OCI-LY7 (cell line): ENCODE measurements at regions not wholly inside any gene's neighbourhood (a gene's known extent, or its start where the extent isn't known, plus 50 kb on each side); places are given as distances from the start of the nearest gene placed in this dataset.

Experiments used
- BruUV-seq: library from RNA; stranded (reverse); fragments of 400-500 nt; replicated peaks from 2 replicates; lab custom pipeline; 2021; lab: Mats Ljungman, UMichigan
- CTCF ChIA-PET: fragments of 300-600 bp; sonication (Branson Sonifier 250); formaldehyde crosslinking; loops from one replicate; lab custom pipeline; 2022; ENCODE audit warnings: antibody characterized with exemption; ENCODE audit not compliant: unreplicated experiment; lab: Charles Lee
- POLR2A ChIA-PET: fragments of 300-600 bp; sonication (Branson Sonifier 250); formaldehyde crosslinking; loops from one replicate; lab custom pipeline; 2022; ENCODE audit warnings: antibody characterized with exemption; lab: Charles Lee
- DNase-seq: peaks from one replicate; pipeline ENCODE4 v3.0.0-alpha.2; 2015; ENCODE audit warnings: low spot score
- H2AFZ ChIP-seq: fragments of 200-600 bp; sonication (generic), shearing (Covaris generic); 2 replicates; pipeline ENCODE4 v1.6.1; 2014; ENCODE audit warnings: mild to moderate bottlenecking, antibody characterized with exemption, low read length, moderate library complexity
- H3K27ac ChIP-seq: fragments of 200-600 bp; sonication (generic); 2 replicates; pipeline ENCODE4 v1.5.1; 2014; ENCODE audit warnings: mixed run types, low read depth, mild to moderate bottlenecking, moderate library complexity, low read length, inconsistent platforms; ENCODE audit not compliant: poor library complexity, severe bottlenecking
- H3K36me3 ChIP-seq: fragments of 200-600 bp; sonication (generic); 2 replicates; pipeline ENCODE4 v1.6.1; 2014; ENCODE audit warnings: mild to moderate bottlenecking, antibody characterized with exemption, low read length, moderate library complexity, mixed read lengths; ENCODE audit not compliant: insufficient read depth
- H3K4me1 ChIP-seq: fragments of 200-600 bp; sonication (generic); 2 replicates; pipeline ENCODE4 v1.5.1; 2014; ENCODE audit warnings: mild to moderate bottlenecking, low read length; ENCODE audit not compliant: insufficient read depth, poor library complexity, severe bottlenecking
- H3K4me2 ChIP-seq: fragments of 200-600 bp; sonication (generic); 2 replicates; pipeline ENCODE4 v1.6.1; 2014; ENCODE audit warnings: mild to moderate bottlenecking, low read length
- H3K4me3 ChIP-seq: fragments of 200-600 bp; sonication (generic); 2 replicates; pipeline ENCODE4 v1.5.1; 2014; ENCODE audit warnings: mild to moderate bottlenecking, low read depth, low read length; ENCODE audit not compliant: poor library complexity, severe bottlenecking
- H3K79me2 ChIP-seq: fragments of 200-600 bp; sonication (generic); 2 replicates; pipeline ENCODE4 v1.6.1; 2016; ENCODE audit warnings: low read depth, mild to moderate bottlenecking, low read length, moderate library complexity, mixed read lengths; ENCODE audit not compliant: insufficient read depth
- H3K9me2 ChIP-seq: fragments of 200-600 bp; sonication (generic); 2 replicates; pipeline ENCODE4 v1.6.1; 2016; ENCODE audit warnings: mild to moderate bottlenecking, low read length, mixed read lengths; ENCODE audit not compliant: insufficient read depth
- H3K9me3 ChIP-seq: fragments of 200-600 bp; sonication (generic); 2 replicates; pipeline ENCODE4 v1.6.1; 2014; ENCODE audit warnings: mild to moderate bottlenecking, mixed run types, low read length, mixed read lengths
- H4K20me1 ChIP-seq: fragments of 200-600 bp; sonication (generic); 2 replicates; pipeline ENCODE4 v1.6.1; 2014; ENCODE audit warnings: mild to moderate bottlenecking, antibody characterized with exemption, low read length, moderate library complexity, mixed read lengths; ENCODE audit not compliant: insufficient read depth
- CTCF ChIP-seq: fragments of 200-600 bp; sonication (generic); conservative IDR thresholded peaks from 2 replicates; pipeline ENCODE4 v1.5.1; 2014; ENCODE audit warnings: mild to moderate bottlenecking, antibody characterized with exemption, low read length, moderate library complexity, mixed read lengths
- EZH2phosphoT487 ChIP-seq: fragments of 200-600 bp; sonication (generic); IDR thresholded peaks from 2 replicates; pipeline ENCODE4 v1.6.1; 2018; ENCODE audit warnings: low read depth, borderline replicate concordance, mild to moderate bottlenecking, mixed run types, antibody characterized with exemption, low read length, moderate library complexity, mixed read lengths
- intact Hi-C: fragments of 100-400 bp; cut with micrococcal nuclease; formaldehyde crosslinking; loops from one replicate; pipeline ENCODE4 v1.10.0; 2022; ENCODE audit not compliant: unreplicated experiment

- BruUV-seq, result no TSS peak
- Histone ChIP-seq H3K4me2 (no peak overlapping the region), H4K20me1 (no peaks in the 10 kb centered on the region), H3K9me3 (no peaks in the 10 kb centered on the region), H3K79me2 (no peaks in the 10 kb centered on the region), H3K27ac (no peak overlapping the region), H3K4me1 (no peaks in the 10 kb centered on the region), H3K36me3 (peaks cover 20% of the 10 kb centered on the region), H3K4me3 (no peak overlapping the region), H3K9me2 (no peaks in the 10 kb centered on the region), H2AFZ (no peak overlapping the region)
- ChIA-PET CTCF (no interaction called here), POLR2A (no interaction called here)
- intact Hi-C loops, result no loop called here
- DNase-seq, result no peak
- TF ChIP-seq CTCF (no peak), EZH2phosphoT487 (no peak)
These were observed 154.2 kb downstream of the KCNJ12 start for GRCh38 chr17:21530311-21530710.

GRCh38 chr17:21530841-21531240, 154.7 kb downstream of the KCNJ12 start:
- Histone ChIP-seq H3K9me3 (peaks cover under 1% of the 10 kb centered on the region; the same call in 1 of the 2 replicates), H2AFZ (no peak overlapping the region), H3K79me2 (no peaks in the 10 kb centered on the region), H3K4me1 (no peaks in the 10 kb centered on the region), H3K27ac (no peak overlapping the region), H3K4me3 (no peak overlapping the region), H3K36me3 (peaks cover 20% of the 10 kb centered on the region), H3K9me2 (no peaks in the 10 kb centered on the region), H3K4me2 (no peak overlapping the region), H4K20me1 (no peaks in the 10 kb centered on the region)
- no peak for TF ChIP-seq CTCF
- no peak for TF ChIP-seq EZH2phosphoT487
- ChIA-PET POLR2A (no interaction called here), CTCF (no interaction called here)
- no peak for DNase-seq
- BruUV-seq, result no TSS peak
- intact Hi-C loops, result no loop called here

- TF ChIP-seq EZH2phosphoT487, result no peak
- TF ChIP-seq CTCF, result no peak
- BruUV-seq, result no TSS peak
- Histone ChIP-seq H3K79me2 (no peaks in the 10 kb centered on the region), H2AFZ (no peak overlapping the region), H4K20me1 (no peaks in the 10 kb centered on the region), H3K4me3 (no peak overlapping the region), H3K36me3 (peaks cover 25% of the 10 kb centered on the region), H3K9me2 (no peaks in the 10 kb centered on the region), H3K27ac (no peak overlapping the region), H3K4me2 (no peak overlapping the region), H3K4me1 (no peaks in the 10 kb centered on the region), H3K9me3 (peaks cover 19% of the 10 kb centered on the region)
- intact Hi-C loops, result no loop called here
- ChIA-PET CTCF (no interaction called here), POLR2A (interaction anchor here (1.3 kb wide), 1 partner anchor 11 kb away, joined by 3 read pairs; no protein-coding TSS in a partner anchor)
- DNase-seq, result no peak
These were observed 156.7 kb downstream of the KCNJ12 start for GRCh38 chr17:21532763-21533385.
